HCT116 (cell line): ENCODE measurements at regions not wholly inside any gene's neighbourhood (a gene's known extent, or its start where the extent isn't known, plus 50 kb on each side); places are given as distances from the start of the nearest gene placed in this dataset.

Source experiments
- ATAC-seq: fragments of 200-7000 bp; cut with Tn5 transposase; 2 replicates; pipeline ENCODE4 v1.9.1; 2020; ENCODE audit warnings: mild to moderate bottlenecking, moderate library complexity
- BruUV-seq: library from RNA; stranded (reverse); fragments of 400-500 nt; replicated peaks from 2 replicates; lab custom pipeline; 2021; lab: Mats Ljungman, UMichigan
- CTCF ChIA-PET: fragments of 300-600 bp; sonication (Branson Sonifier 250); formaldehyde crosslinking; loops from one replicate; lab custom pipeline; 2021; ENCODE audit warnings: antibody characterized with exemption; lab: Charles Lee
- POLR2A ChIA-PET: fragments of 300-600, 350-600 bp; sonication (Branson Sonifier 250); formaldehyde crosslinking; loops from one replicate; lab custom pipeline; 2021; ENCODE audit warnings: antibody characterized with exemption; lab: Charles Lee
- RAD21 ChIA-PET, 2 experiments: fragments of 300-600 bp; sonication (Branson Sonifier 250); formaldehyde crosslinking; loops; one replicate each; lab custom pipeline; 2023; ENCODE audit warnings: low total read pairs in 2 of 2; ENCODE audit not compliant: uncharacterized antibody in 2 of 2, unreplicated experiment in 2 of 2, low non-redundant PET in 1 of 2; lab: Charles Lee
- DNase-seq: peaks from one replicate; pipeline ENCODE4 v3.0.0-alpha.2; 2010; ENCODE audit warnings: low read depth, low spot score
- H2AFZ ChIP-seq: fragments of 200-600 bp; shearing (Covaris generic), sonication (generic); 2 replicates; pipeline ENCODE4 v1.6.1; 2017; ENCODE audit warnings: low read depth, mixed run types, mixed read lengths, antibody characterized with exemption, low read length; ENCODE audit not compliant: poor library complexity, severe bottlenecking
- H3K27ac ChIP-seq: 2 replicates; pipeline ENCODE4 v1.5.1; 2012; ENCODE audit warnings: low read depth, low read length
- H3K27me3 ChIP-seq: fragments of 200-600 bp; sonication (generic); 2 replicates; pipeline ENCODE4 v1.6.1; 2016; ENCODE audit warnings: mixed run types, low read length, mixed read lengths; ENCODE audit not compliant: insufficient read depth
- H3K36me3 ChIP-seq, 2 experiments: fragments of 200-500 bp in 1 of 2; fragments of 200-600 bp in 1 of 2; sonication (Bioruptor generic) in 1 of 2; sonication (generic) in 1 of 2; 2 replicates each; pipeline versions ENCODE4 v1.5.1 to v1.6.1; 2014 to 2016; ENCODE audit warnings: low read length in 2 of 2, inconsistent platforms in 1 of 2, mixed read lengths in 1 of 2, mixed run types in 1 of 2; ENCODE audit not compliant: insufficient read depth in 2 of 2, control insufficient read depth in 1 of 2
- H3K4me1 ChIP-seq, 2 experiments: fragments of 200-600 bp in 1 of 2; sonication (generic) in 1 of 2; 2 replicates each; pipeline versions ENCODE4 v1.5.1 to v1.6.1; 2012 to 2017; ENCODE audit warnings: low read length in 2 of 2, inconsistent platforms in 1 of 2, mild to moderate bottlenecking in 1 of 2, mixed read lengths in 1 of 2, mixed run types in 1 of 2, moderate library complexity in 1 of 2; ENCODE audit not compliant: insufficient read depth in 2 of 2, control insufficient read depth in 1 of 2
- H3K4me2 ChIP-seq: fragments of 200-600 bp; sonication (generic); 2 replicates; pipeline ENCODE4 v1.6.1; 2017; ENCODE audit warnings: mixed run types, low read length, mixed read lengths
- H3K4me3 ChIP-seq, 2 experiments: fragments of 200-600 bp in 1 of 2; sonication (generic) in 1 of 2; replicated peaks in 1 of 2; 2 replicates each; pipeline ENCODE4 v1.5.1; 2011 to 2016; ENCODE audit warnings: low read length in 2 of 2, control low read depth in 1 of 2, low read depth in 1 of 2, mild to moderate bottlenecking in 1 of 2, mixed read lengths in 1 of 2, mixed run types in 1 of 2
- H3K79me2 ChIP-seq: fragments of 200-600 bp; sonication (generic); 2 replicates; pipeline ENCODE4 v1.6.1; 2017; ENCODE audit warnings: mild to moderate bottlenecking, mixed run types, low read length, moderate library complexity, mixed read lengths; ENCODE audit not compliant: insufficient read depth
- H3K9ac ChIP-seq: fragments of 200-600 bp; sonication (generic); 2 replicates; pipeline ENCODE4 v1.6.1; 2016; ENCODE audit warnings: low read length, mixed read lengths
- H3K9me2 ChIP-seq: fragments of 200-600 bp; sonication (generic), shearing (Covaris generic); 2 replicates; pipeline ENCODE4 v1.6.1; 2017; ENCODE audit warnings: mixed run types, mild to moderate bottlenecking, moderate library complexity; ENCODE audit not compliant: insufficient read depth
- H3K9me3 ChIP-seq, 2 experiments: fragments of 200-500 bp in 1 of 2; fragments of 200-600 bp in 1 of 2; sonication (Bioruptor generic) in 1 of 2; sonication (generic) in 1 of 2; 2 replicates each; pipeline ENCODE4 v1.6.1; 2014 to 2017; ENCODE audit warnings: low read length in 2 of 2, mixed read lengths in 2 of 2, inconsistent platforms in 1 of 2, low read depth in 1 of 2, mild to moderate bottlenecking in 1 of 2, mixed run types in 1 of 2, moderate library complexity in 1 of 2; ENCODE audit not compliant: control insufficient read depth in 1 of 2, insufficient read depth in 1 of 2
- H4K20me1 ChIP-seq: fragments of 200-600 bp; sonication (generic), shearing (Covaris generic); 2 replicates; pipeline ENCODE4 v1.6.1; 2017; ENCODE audit warnings: mixed run types, mild to moderate bottlenecking, moderate library complexity; ENCODE audit not compliant: insufficient read depth
- EZH2phosphoT487 ChIP-seq: fragments of 200-600 bp; IDR thresholded peaks from 2 replicates; pipeline ENCODE4 v1.6.1; 2018; ENCODE audit warnings: antibody characterized with exemption, borderline replicate concordance
- JUND ChIP-seq: IDR thresholded peaks from 2 replicates; pipeline ENCODE4 v1.6.1; 2012
- MAX ChIP-seq: IDR thresholded peaks from 2 replicates; pipeline ENCODE4 v1.6.1; 2012
- POLR2A ChIP-seq: IDR thresholded peaks from 2 replicates; pipeline ENCODE4 v1.7.0; 2011; ENCODE audit warnings: borderline replicate concordance; ENCODE audit not compliant: insufficient read depth, insufficient read length; ENCODE audit errors: extremely low read depth
- REST ChIP-seq: IDR thresholded peaks from 2 replicates; pipeline ENCODE4 v1.6.1; 2012; ENCODE audit warnings: low read depth
- SIN3A ChIP-seq: IDR thresholded peaks from 2 replicates; pipeline ENCODE4 v1.6.1; 2012; ENCODE audit warnings: low read depth
- TCF7L2 ChIP-seq: IDR thresholded peaks from 2 replicates; pipeline ENCODE4 v1.7.0; 2011; ENCODE audit warnings: borderline replicate concordance, inconsistent platforms; ENCODE audit not compliant: insufficient read depth, insufficient read length; ENCODE audit errors: extremely low read depth
- ZNF274 ChIP-seq: fragments of 200-500 bp; sonication (Bioruptor generic); IDR thresholded peaks from 2 replicates; pipeline ENCODE4 v1.6.1; 2014; ENCODE audit warnings: mild to moderate bottlenecking, low read depth, low read length, inconsistent platforms
- intact Hi-C: fragments of 100-400 bp; cut with micrococcal nuclease; formaldehyde crosslinking; loops from 2 replicates; pipeline ENCODE4 v1.10.0; 2022

GRCh38 chr1:87759421-87760087 is 430.9 kb downstream of the LMO4 start:
- intact Hi-C loops = no loop called here
- RAD21 ChIA-PET = no interaction called here
- Histone ChIP-seq H3K36me3 (no peaks in the 10 kb centered on the region), H3K9ac (no peak overlapping the region), H3K79me2 (no peaks in the 10 kb centered on the region), H3K27ac (no peak overlapping the region), H3K9me2 (no peaks in the 10 kb centered on the region), H2AFZ (no peak overlapping the region), H3K27me3 (no peaks in the 10 kb centered on the region), H3K4me1 (no peaks in the 10 kb centered on the region), H4K20me1 (no peaks in the 10 kb centered on the region), H3K4me2 (no peak overlapping the region), H3K9me3 (no peaks in the 10 kb centered on the region), H3K4me3 (no peak overlapping the region)
- CTCF ChIA-PET = no interaction called here
- no peak for DNase-seq
- TF ChIP-seq MAX (no peak), ZNF274 (no peak), POLR2A (no peak), REST (no peak), EZH2phosphoT487 (no peak), SIN3A (no peak), JUND (no peak), TCF7L2 (no peak)
- POLR2A ChIA-PET = no interaction called here
- no TSS peak for BruUV-seq
- no peak for ATAC-seq
